Neural progenitor cell (in vitro differentiated cells): ENCODE measurements at regions not wholly inside any gene's neighbourhood (a gene's known extent, or its start where the extent isn't known, plus 50 kb on each side); places are given as distances from the start of the nearest gene placed in this dataset.
A peak's percentile ranks its signal among the peaks of the same experiment; 100 is the strongest.

Source experiments
- DNase-seq: peaks from one replicate; pipeline ENCODE4 v3.0.0-alpha.2; 2016; ENCODE audit warnings: low spot score
- H2AFZ ChIP-seq: fragments of 200-600 bp; sonication (generic); replicated peaks from 2 replicates; pipeline ENCODE4 v1.6.1; 2016; ENCODE audit warnings: antibody characterized with exemption
- H3F3A ChIP-seq: fragments of 200-600 bp; sonication (generic); 2 replicates; pipeline ENCODE4 v1.6.1; 2016; ENCODE audit warnings: antibody characterized with exemption, low read depth
- H3K27ac ChIP-seq: fragments of 200-600 bp; sonication (generic); 2 replicates; pipeline ENCODE4 v1.5.1; 2016; ENCODE audit warnings: mild to moderate bottlenecking
- H3K27me3 ChIP-seq: fragments of 200-600 bp; sonication (generic); 2 replicates; pipeline ENCODE4 v1.6.1; 2016; ENCODE audit warnings: mild to moderate bottlenecking, moderate library complexity
- H3K36me3 ChIP-seq: fragments of 200-600 bp; sonication (generic); 2 replicates; pipeline ENCODE4 v1.5.1; 2016
- H3K4me1 ChIP-seq: fragments of 200-600 bp; sonication (generic); 2 replicates; pipeline ENCODE4 v1.6.1; 2016; ENCODE audit warnings: mixed run types
- H3K4me2 ChIP-seq: fragments of 200-600 bp; sonication (generic); 2 replicates; pipeline ENCODE4 v1.6.1; 2016
- H3K4me3 ChIP-seq: fragments of 200-600 bp; sonication (generic); 2 replicates; pipeline ENCODE4 v1.5.1; 2016
- H3K79me2 ChIP-seq: fragments of 200-600 bp; sonication (generic); 2 replicates; pipeline ENCODE4 v1.6.1; 2016; ENCODE audit warnings: low read depth
- H3K9ac ChIP-seq: fragments of 200-600 bp; sonication (generic); 2 replicates; pipeline ENCODE4 v1.6.1; 2016
- H3K9me3 ChIP-seq: fragments of 200-600 bp; sonication (generic); 2 replicates; pipeline ENCODE4 v1.5.1; 2016; ENCODE audit warnings: low read depth
- H4K20me1 ChIP-seq: fragments of 200-600 bp; sonication (generic); 2 replicates; pipeline ENCODE4 v1.6.1; 2016; ENCODE audit warnings: low read depth
- H3K27ac Mint-ChIP-seq: 3 replicates; pipeline ENCODE4 v1.8.0; 2021; ENCODE audit warnings: mixed read lengths
- H3K27me3 Mint-ChIP-seq: 2 replicates; pipeline ENCODE4 v1.8.0; 2022; ENCODE audit warnings: low read depth, mild to moderate bottlenecking, inconsistent platforms, moderate library complexity, mixed read lengths; ENCODE audit not compliant: insufficient read depth
- H3K36me3 Mint-ChIP-seq: 3 replicates; pipeline ENCODE4 v1.8.0; 2021; ENCODE audit warnings: mixed read lengths
- H3K4me1 Mint-ChIP-seq: 3 replicates; pipeline ENCODE4 v1.8.0; 2021; ENCODE audit warnings: mixed read lengths
- H3K4me3 Mint-ChIP-seq: 3 replicates; pipeline ENCODE4 v1.8.0; 2021; ENCODE audit warnings: mild to moderate bottlenecking, moderate library complexity, mixed read lengths
- H3K9me3 Mint-ChIP-seq: 3 replicates; pipeline ENCODE4 v1.8.0; 2020; ENCODE audit warnings: mixed read lengths
- EZH2 ChIP-seq: fragments of 200-600 bp; sonication (generic); IDR thresholded peaks from 2 replicates; pipeline ENCODE4 v1.6.1; 2017; ENCODE audit warnings: antibody characterized with exemption, mild to moderate bottlenecking, moderate library complexity
- EZH2phosphoT487 ChIP-seq: fragments of 200-600 bp; sonication (generic); IDR thresholded peaks from 2 replicates; pipeline ENCODE4 v1.6.1; 2017; ENCODE audit warnings: antibody characterized with exemption
- TF ChIP-seq, protein P1 (sequence below): fragments of 200-600 bp; sonication (generic); IDR thresholded peaks from 2 replicates; pipeline ENCODE4 v1.5.1; 2017; ENCODE audit warnings: antibody characterized with exemption, mild to moderate bottlenecking

DNA sequence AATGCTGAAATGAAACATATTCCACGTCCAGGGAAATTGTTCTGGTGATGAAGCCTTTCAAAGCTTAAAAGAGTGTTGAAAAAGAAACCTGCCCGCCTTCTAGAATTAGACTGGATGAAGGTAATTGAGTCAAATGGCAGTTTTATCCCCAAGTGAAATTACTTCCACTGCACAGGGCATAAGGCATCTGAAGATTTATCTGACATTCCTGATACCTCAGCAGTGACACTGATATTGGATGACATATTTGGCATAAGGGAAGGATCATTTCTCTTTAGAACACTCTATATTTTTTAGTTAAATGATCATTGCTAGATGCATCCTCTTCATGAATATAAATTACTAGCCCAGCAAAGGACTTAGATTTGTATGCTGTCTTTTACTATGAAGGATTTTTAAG, 229.6 kb upstream of the TPK1 start:
- H3K4me1 ChIP-seq: no peaks in the 10 kb centered on the region
- H4K20me1 ChIP-seq: no peaks in the 10 kb centered on the region
- no peak for DNase-seq
- H3K27me3 Mint-ChIP-seq: peaks cover 2% of the 10 kb centered on the region
- peak overlapping the region; percentile 66 for H2AFZ ChIP-seq
- H3K27me3 ChIP-seq: no peaks in the 10 kb centered on the region
- no peaks in the 10 kb centered on the region for H3F3A ChIP-seq
- H3K4me2 ChIP-seq: no peak overlapping the region
- H3K4me3 ChIP-seq: no peak overlapping the region
- no peaks in the 10 kb centered on the region for H3K9me3 Mint-ChIP-seq
- no peak overlapping the region for H3K27ac Mint-ChIP-seq
- TF ChIP-seq EZH2phosphoT487: no peak
- no peak overlapping the region for H3K4me3 Mint-ChIP-seq
- no peaks in the 10 kb centered on the region for H3K79me2 ChIP-seq
- no peaks in the 10 kb centered on the region for H3K4me1 Mint-ChIP-seq
- no peaks in the 10 kb centered on the region for H3K36me3 ChIP-seq
- no peaks in the 10 kb centered on the region for H3K36me3 Mint-ChIP-seq
- no peak overlapping the region for H3K27ac ChIP-seq
- no peaks in the 10 kb centered on the region for H3K9me3 ChIP-seq
- H3K9ac ChIP-seq: no peak overlapping the region

DNA sequence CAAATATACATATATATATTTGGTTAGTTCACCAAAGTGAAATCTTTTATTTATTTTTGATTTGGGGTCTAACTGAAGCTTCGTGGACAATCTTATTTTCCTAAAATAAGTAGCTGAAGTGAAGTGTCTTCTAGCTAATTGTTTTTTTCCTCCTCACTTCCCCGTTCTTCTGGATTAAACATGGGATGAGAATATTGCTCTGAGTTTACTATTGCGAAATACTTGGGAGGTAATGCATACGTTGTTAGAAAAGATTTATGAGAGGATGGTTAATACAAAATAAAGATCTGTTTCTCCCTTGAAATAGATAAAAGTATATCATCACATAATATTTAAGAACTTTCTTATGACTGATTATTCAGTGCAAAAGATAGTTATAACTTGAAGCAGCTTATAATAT, 228.3 kb upstream of the TPK1 start:
- DNase-seq: no peak
- H3K4me3 ChIP-seq: no peak overlapping the region
- no peaks in the 10 kb centered on the region for H3K79me2 ChIP-seq
- H3K9ac ChIP-seq: no peak overlapping the region
- H3K27me3 ChIP-seq: no peaks in the 10 kb centered on the region
- no peaks in the 10 kb centered on the region for H3K9me3 ChIP-seq
- no peaks in the 10 kb centered on the region for H4K20me1 ChIP-seq
- H3K4me1 ChIP-seq: no peaks in the 10 kb centered on the region
- no peak overlapping the region for H3K4me2 ChIP-seq
- H3K36me3 Mint-ChIP-seq: no peaks in the 10 kb centered on the region
- peaks cover 2% of the 10 kb centered on the region for H3K27me3 Mint-ChIP-seq
- H3K36me3 ChIP-seq: no peaks in the 10 kb centered on the region
- no peak overlapping the region for H2AFZ ChIP-seq
- TF ChIP-seq, protein P1, sequence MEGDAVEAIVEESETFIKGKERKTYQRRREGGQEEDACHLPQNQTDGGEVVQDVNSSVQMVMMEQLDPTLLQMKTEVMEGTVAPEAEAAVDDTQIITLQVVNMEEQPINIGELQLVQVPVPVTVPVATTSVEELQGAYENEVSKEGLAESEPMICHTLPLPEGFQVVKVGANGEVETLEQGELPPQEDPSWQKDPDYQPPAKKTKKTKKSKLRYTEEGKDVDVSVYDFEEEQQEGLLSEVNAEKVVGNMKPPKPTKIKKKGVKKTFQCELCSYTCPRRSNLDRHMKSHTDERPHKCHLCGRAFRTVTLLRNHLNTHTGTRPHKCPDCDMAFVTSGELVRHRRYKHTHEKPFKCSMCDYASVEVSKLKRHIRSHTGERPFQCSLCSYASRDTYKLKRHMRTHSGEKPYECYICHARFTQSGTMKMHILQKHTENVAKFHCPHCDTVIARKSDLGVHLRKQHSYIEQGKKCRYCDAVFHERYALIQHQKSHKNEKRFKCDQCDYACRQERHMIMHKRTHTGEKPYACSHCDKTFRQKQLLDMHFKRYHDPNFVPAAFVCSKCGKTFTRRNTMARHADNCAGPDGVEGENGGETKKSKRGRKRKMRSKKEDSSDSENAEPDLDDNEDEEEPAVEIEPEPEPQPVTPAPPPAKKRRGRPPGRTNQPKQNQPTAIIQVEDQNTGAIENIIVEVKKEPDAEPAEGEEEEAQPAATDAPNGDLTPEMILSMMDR: no peak
- no peak for TF ChIP-seq EZH2
- no peak for TF ChIP-seq EZH2phosphoT487
- no peaks in the 10 kb centered on the region for H3F3A ChIP-seq
- no peak overlapping the region for H3K27ac Mint-ChIP-seq
- no peak overlapping the region for H3K27ac ChIP-seq
- H3K4me1 Mint-ChIP-seq: no peaks in the 10 kb centered on the region
- H3K9me3 Mint-ChIP-seq: no peaks in the 10 kb centered on the region
- H3K4me3 Mint-ChIP-seq: no peak overlapping the region

DNA sequence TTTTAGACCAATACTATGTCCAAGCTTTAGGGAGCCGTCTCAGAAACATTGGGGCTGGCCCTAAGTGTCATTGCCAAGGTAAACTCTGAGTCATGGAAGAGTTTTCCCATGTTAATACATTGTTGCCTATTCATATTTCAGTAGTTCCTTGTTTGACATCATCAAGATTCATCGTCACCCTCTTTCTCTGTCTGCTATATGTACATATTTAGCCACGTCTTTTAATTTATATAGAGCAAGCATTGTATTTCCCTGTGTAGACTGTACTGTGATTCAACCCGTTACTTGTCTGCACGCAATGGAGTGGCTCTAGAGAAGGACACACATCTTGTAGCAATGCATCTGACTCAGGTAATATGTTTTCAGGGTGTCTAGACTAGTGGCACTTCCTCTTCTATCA, 217.9 kb upstream of the TPK1 start:
- H3K27ac ChIP-seq: no peak overlapping the region
- H3K27ac Mint-ChIP-seq: no peak overlapping the region
- H3K36me3 Mint-ChIP-seq: no peaks in the 10 kb centered on the region
- no peaks in the 10 kb centered on the region for H3K36me3 ChIP-seq
- no peak overlapping the region for H3K4me3 Mint-ChIP-seq
- H3K4me3 ChIP-seq: no peak overlapping the region
- H2AFZ ChIP-seq: no peak overlapping the region
- H3K79me2 ChIP-seq: no peaks in the 10 kb centered on the region
- peaks cover 3% of the 10 kb centered on the region for H3K9me3 Mint-ChIP-seq
- no peaks in the 10 kb centered on the region for H3F3A ChIP-seq
- no peaks in the 10 kb centered on the region for H3K27me3 Mint-ChIP-seq
- H3K9ac ChIP-seq: no peak overlapping the region
- H3K27me3 ChIP-seq: no peaks in the 10 kb centered on the region
- no peaks in the 10 kb centered on the region for H4K20me1 ChIP-seq
- TF ChIP-seq EZH2 (no peak), EZH2phosphoT487 (no peak)
- TF ChIP-seq, protein P1: no peak
- H3K4me2 ChIP-seq: no peak overlapping the region
- no peaks in the 10 kb centered on the region for H3K4me1 Mint-ChIP-seq
- H3K9me3 ChIP-seq: no peaks in the 10 kb centered on the region
- H3K4me1 ChIP-seq: no peaks in the 10 kb centered on the region
- no peak for DNase-seq

DNA sequence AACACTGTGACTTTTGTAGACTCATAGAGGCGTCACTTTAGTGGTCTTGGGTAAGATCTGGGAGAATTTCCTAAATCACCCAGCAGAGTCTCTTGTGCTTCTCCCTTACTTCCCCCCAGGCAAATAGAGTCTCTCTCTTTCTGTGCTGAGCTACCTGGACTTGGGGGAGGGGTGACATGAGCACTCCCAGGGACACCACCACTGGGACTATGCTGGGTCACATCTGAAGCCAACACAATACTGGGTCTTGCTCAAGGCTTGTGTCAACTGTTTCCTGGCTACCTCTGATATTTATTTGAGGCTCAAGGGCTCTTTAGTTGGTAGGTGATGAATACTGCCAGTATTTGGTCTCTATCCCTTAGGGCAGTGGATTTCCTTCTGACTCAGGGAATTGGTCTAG, 214.6 kb upstream of the TPK1 start:
- no peak overlapping the region for H3K27ac ChIP-seq
- H3K27ac Mint-ChIP-seq: no peak overlapping the region
- no peaks in the 10 kb centered on the region for H4K20me1 ChIP-seq
- H3K4me3 Mint-ChIP-seq: no peak overlapping the region
- no peaks in the 10 kb centered on the region for H3K4me1 ChIP-seq
- no peaks in the 10 kb centered on the region for H3F3A ChIP-seq
- TF ChIP-seq EZH2 (no peak), EZH2phosphoT487 (no peak)
- TF ChIP-seq, protein P1: no peak
- H3K36me3 Mint-ChIP-seq: no peaks in the 10 kb centered on the region
- no peaks in the 10 kb centered on the region for H3K27me3 ChIP-seq
- H3K36me3 ChIP-seq: no peaks in the 10 kb centered on the region
- H3K79me2 ChIP-seq: no peaks in the 10 kb centered on the region
- H3K9me3 ChIP-seq: no peaks in the 10 kb centered on the region
- no peak overlapping the region for H3K4me2 ChIP-seq
- peaks cover 3% of the 10 kb centered on the region for H3K9me3 Mint-ChIP-seq
- H3K4me1 Mint-ChIP-seq: no peaks in the 10 kb centered on the region
- no peaks in the 10 kb centered on the region for H3K27me3 Mint-ChIP-seq
- no peak overlapping the region for H2AFZ ChIP-seq
- no peak overlapping the region for H3K9ac ChIP-seq
- no peak for DNase-seq
- H3K4me3 ChIP-seq: no peak overlapping the region
